ENCODE measurements at regions not wholly inside any gene's neighbourhood (a gene's known extent, or its start where the extent isn't known, plus 50 kb on each side); places are given as distances from the start of the nearest gene placed in this dataset.

DNA sequence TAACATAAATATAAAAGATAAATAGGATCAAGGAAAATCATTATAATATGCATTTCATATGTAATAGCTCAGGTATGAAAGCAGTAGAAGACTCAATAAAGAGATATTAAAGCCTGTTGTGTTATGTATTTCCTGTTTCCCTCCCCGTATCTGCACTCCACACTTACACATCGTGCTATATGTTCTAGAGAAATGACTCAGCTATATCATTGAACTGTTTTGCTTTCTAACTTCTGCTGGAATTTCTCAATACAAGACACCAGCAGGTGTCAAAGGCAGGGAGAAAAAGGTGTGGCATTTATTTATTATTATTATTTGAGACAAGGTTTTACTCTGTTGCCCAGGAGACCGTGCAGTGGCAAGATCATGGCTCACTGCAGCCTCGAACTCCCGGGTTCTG lies 842.8 kb upstream of the CNTN5 start:
- Histone ChIP-seq H3K79me2 (ENCODE audit: low read depth) (no peaks in the 10 kb centered on the region), H3F3A (ENCODE audit: insufficient read depth, low read depth) (no peaks in the 10 kb centered on the region), H4K20me1 (ENCODE audit: insufficient read depth) (no peaks in the 10 kb centered on the region), H3K27ac (no peak overlapping the region), H3K9me2 (ENCODE audit: insufficient read depth) (no peaks in the 10 kb centered on the region), H3K9me3 (ENCODE audit: insufficient read depth, low read depth) (no peaks in the 10 kb centered on the region), H3K36me3 (ENCODE audit: low read depth) (no peaks in the 10 kb centered on the region), H2AFZ (no peak overlapping the region), H3K4me3 (no peak overlapping the region), H3K4me2 (no peak overlapping the region), H3K4me1 (replicated peaks; ENCODE audit: insufficient read depth) (no peaks in the 10 kb centered on the region), H3K27me3 (ENCODE audit: insufficient read depth, low read depth) (no peaks in the 10 kb centered on the region)
- intact Hi-C loops (cut with micrococcal nuclease; ENCODE audit: unreplicated experiment) = no loop called here
- DNase-seq = no peak
- no TSS peak for BruUV-seq (replicated peaks)
- ChIA-PET CTCF (no interaction called here), POLR2A (ENCODE audit: unreplicated experiment) (no interaction called here)
- TF ChIP-seq, protein P1, sequence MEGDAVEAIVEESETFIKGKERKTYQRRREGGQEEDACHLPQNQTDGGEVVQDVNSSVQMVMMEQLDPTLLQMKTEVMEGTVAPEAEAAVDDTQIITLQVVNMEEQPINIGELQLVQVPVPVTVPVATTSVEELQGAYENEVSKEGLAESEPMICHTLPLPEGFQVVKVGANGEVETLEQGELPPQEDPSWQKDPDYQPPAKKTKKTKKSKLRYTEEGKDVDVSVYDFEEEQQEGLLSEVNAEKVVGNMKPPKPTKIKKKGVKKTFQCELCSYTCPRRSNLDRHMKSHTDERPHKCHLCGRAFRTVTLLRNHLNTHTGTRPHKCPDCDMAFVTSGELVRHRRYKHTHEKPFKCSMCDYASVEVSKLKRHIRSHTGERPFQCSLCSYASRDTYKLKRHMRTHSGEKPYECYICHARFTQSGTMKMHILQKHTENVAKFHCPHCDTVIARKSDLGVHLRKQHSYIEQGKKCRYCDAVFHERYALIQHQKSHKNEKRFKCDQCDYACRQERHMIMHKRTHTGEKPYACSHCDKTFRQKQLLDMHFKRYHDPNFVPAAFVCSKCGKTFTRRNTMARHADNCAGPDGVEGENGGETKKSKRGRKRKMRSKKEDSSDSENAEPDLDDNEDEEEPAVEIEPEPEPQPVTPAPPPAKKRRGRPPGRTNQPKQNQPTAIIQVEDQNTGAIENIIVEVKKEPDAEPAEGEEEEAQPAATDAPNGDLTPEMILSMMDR (conservative IDR thresholded peaks at IDR 0.05) = no peak
- no peak for TF ChIP-seq EZH2 (IDR thresholded peaks at IDR 0.05; ENCODE audit: low read depth)

DNA sequence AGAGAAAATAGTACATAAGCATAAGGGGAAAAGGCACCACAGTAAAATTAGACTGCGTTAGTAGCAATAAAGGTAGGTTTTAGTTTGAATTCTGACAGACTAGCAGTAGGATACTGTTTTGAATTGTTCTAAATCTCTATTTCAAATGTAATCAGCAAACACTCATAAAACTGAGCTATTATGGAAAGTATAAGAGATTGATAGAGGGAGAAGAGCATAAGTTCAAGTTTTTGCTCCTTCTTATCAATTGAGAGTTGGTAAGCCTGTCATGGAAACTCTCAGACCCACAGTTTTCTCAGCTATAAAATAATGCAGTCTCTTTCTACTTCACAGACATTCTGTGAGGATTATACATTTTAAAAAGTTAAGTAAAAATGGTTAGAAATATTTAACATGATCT lies 840.2 kb upstream of the CNTN5 start:
- no peak for DNase-seq
- H3F3A ChIP-seq (ENCODE audit: insufficient read depth, low read depth) = no peaks in the 10 kb centered on the region
- no peak overlapping the region for H3K27ac ChIP-seq
- no peak overlapping the region for H3K4me2 ChIP-seq
- no peaks in the 10 kb centered on the region for H3K36me3 ChIP-seq (ENCODE audit: low read depth)
- H3K79me2 ChIP-seq (ENCODE audit: low read depth) = no peaks in the 10 kb centered on the region
- ChIA-PET POLR2A (ENCODE audit: unreplicated experiment) (interaction anchor here (0.5 kb wide), 1 partner anchor 1237 kb away, joined by 3 read pairs; no protein-coding TSS in a partner anchor), CTCF (no interaction called here)
- no peaks in the 10 kb centered on the region for H3K9me2 ChIP-seq (ENCODE audit: insufficient read depth)
- H2AFZ ChIP-seq = no peak overlapping the region
- H4K20me1 ChIP-seq (ENCODE audit: insufficient read depth) = no peaks in the 10 kb centered on the region
- no peaks in the 10 kb centered on the region for H3K4me1 ChIP-seq (replicated peaks; ENCODE audit: insufficient read depth)
- intact Hi-C loops (cut with micrococcal nuclease; ENCODE audit: unreplicated experiment) = no loop called here
- no peaks in the 10 kb centered on the region for H3K27me3 ChIP-seq (ENCODE audit: insufficient read depth, low read depth)
- no peak overlapping the region for H3K4me3 ChIP-seq
- BruUV-seq (replicated peaks) = no TSS peak
- TF ChIP-seq, protein P1 (conservative IDR thresholded peaks at IDR 0.05) = no peak
- TF ChIP-seq EZH2 (IDR thresholded peaks at IDR 0.05; ENCODE audit: low read depth) = no peak
- no peaks in the 10 kb centered on the region for H3K9me3 ChIP-seq (ENCODE audit: insufficient read depth, low read depth)

DNA sequence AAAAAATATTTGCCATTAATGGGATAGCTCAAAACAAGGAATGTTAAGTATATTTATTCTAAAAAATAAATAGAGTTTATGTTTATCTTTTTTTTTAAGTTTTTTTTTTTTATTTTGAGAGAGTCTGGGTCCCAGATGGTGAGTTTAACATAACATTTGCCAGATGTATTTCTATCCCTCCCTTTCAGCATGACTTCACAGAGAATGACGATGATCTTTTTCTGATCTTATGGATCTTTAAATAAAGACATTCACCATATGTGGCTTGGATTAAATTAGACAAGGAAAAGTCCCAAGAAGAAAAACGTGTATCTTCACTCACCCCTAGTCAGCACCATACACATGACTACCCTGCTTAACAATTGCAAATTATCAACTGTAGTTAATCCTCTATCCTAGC lies 839.8 kb upstream of the CNTN5 start:
- no TSS peak for BruUV-seq (replicated peaks)
- Histone ChIP-seq H3K4me3 (no peak overlapping the region), H2AFZ (no peak overlapping the region), H4K20me1 (ENCODE audit: insufficient read depth) (no peaks in the 10 kb centered on the region), H3K36me3 (ENCODE audit: low read depth) (no peaks in the 10 kb centered on the region), H3K4me2 (no peak overlapping the region), H3K4me1 (replicated peaks; ENCODE audit: insufficient read depth) (no peaks in the 10 kb centered on the region), H3K9me2 (ENCODE audit: insufficient read depth) (no peaks in the 10 kb centered on the region), H3K9me3 (ENCODE audit: insufficient read depth, low read depth) (no peaks in the 10 kb centered on the region), H3K79me2 (ENCODE audit: low read depth) (no peaks in the 10 kb centered on the region), H3K27ac (no peak overlapping the region), H3K27me3 (ENCODE audit: insufficient read depth, low read depth) (no peaks in the 10 kb centered on the region), H3F3A (ENCODE audit: insufficient read depth, low read depth) (no peaks in the 10 kb centered on the region)
- TF ChIP-seq, protein P1 (conservative IDR thresholded peaks at IDR 0.05) = no peak
- TF ChIP-seq EZH2 (IDR thresholded peaks at IDR 0.05; ENCODE audit: low read depth) = no peak
- no peak for DNase-seq
- ChIA-PET POLR2A (ENCODE audit: unreplicated experiment) (interaction anchor here (0.5 kb wide), 1 partner anchor 1238 kb away, joined by 3 read pairs; no protein-coding TSS in a partner anchor), CTCF (no interaction called here)
- intact Hi-C loops (cut with micrococcal nuclease; ENCODE audit: unreplicated experiment) = no loop called here

Measured in PC-9 (cell line).